GM11168 (cell line): ENCODE measurements at regions not wholly inside any gene's neighbourhood (a gene's known extent, or its start where the extent isn't known, plus 50 kb on each side); places are given as distances from the start of the nearest gene placed in this dataset.

Experiments
- in situ Hi-C: fragments of 300-500 bp; cut with MboI; formaldehyde crosslinking; loops from one replicate; pipeline ENCODE4 v1.12.0; 2022; ENCODE audit warnings: low sequenced_read_pairs; ENCODE audit not compliant: unreplicated experiment

- in situ Hi-C loops: no loop called here
Measured at GRCh38 chr7:94336009-94336408, 58.7 kb upstream of the COL1A2 start.

- in situ Hi-C loops: no loop called here
Measured at GRCh38 chr7:94338921-94339371, 55.7 kb upstream of the COL1A2 start.

- in situ Hi-C loops: no loop called here
Measured at GRCh38 chr7:94344826-94345225, 49.9 kb upstream of the COL1A2 start.
